ENCODE measurements at regions not wholly inside any gene's neighbourhood (a gene's known extent, or its start where the extent isn't known, plus 50 kb on each side); places are given as distances from the start of the nearest gene placed in this dataset.

DNA sequence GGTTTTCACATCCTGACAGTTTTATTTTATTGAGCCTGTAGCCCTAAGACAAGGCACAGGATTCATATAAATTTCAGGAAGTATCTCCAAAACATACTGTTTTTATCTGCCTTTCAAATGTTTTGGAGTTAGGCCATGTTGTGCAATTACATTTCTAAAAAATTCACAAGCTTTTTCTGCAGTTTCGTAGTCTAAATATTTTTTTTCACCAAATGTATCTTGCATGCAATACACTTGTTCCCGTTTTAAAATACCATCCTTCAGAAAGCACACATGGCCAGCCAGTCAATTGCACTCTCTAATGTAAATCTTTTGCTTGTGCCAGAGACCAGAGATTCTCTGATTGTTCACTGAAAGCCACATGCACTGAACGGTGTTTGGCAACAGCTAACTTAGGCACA lies 161.5 kb upstream of the PRKCQ start:
- TF ChIP-seq, protein P1, sequence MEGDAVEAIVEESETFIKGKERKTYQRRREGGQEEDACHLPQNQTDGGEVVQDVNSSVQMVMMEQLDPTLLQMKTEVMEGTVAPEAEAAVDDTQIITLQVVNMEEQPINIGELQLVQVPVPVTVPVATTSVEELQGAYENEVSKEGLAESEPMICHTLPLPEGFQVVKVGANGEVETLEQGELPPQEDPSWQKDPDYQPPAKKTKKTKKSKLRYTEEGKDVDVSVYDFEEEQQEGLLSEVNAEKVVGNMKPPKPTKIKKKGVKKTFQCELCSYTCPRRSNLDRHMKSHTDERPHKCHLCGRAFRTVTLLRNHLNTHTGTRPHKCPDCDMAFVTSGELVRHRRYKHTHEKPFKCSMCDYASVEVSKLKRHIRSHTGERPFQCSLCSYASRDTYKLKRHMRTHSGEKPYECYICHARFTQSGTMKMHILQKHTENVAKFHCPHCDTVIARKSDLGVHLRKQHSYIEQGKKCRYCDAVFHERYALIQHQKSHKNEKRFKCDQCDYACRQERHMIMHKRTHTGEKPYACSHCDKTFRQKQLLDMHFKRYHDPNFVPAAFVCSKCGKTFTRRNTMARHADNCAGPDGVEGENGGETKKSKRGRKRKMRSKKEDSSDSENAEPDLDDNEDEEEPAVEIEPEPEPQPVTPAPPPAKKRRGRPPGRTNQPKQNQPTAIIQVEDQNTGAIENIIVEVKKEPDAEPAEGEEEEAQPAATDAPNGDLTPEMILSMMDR (CRISPR knock-in tag; IDR thresholded peaks at IDR 0.05): no peak
- TF ChIP-seq POLR2A (IDR thresholded peaks at IDR 0.05; ENCODE audit: insufficient read depth in 1 of 2, low read depth in 2 of 2, low read length in 2 of 2) (no peak), POLR2AphosphoS5 (IDR thresholded peaks at IDR 0.05; ENCODE audit: low read depth, low read length) (no peak), JUND (CRISPR knock-in tag; IDR thresholded peaks at IDR 0.05) (no peak), GZF1 (CRISPR knock-in tag; IDR thresholded peaks at IDR 0.05) (no peak), ATF7-NPFF (CRISPR knock-in tag; IDR thresholded peaks at IDR 0.05; ENCODE audit: low read depth) (no peak), RAD21 (CRISPR knock-in tag; IDR thresholded peaks at IDR 0.05) (no peak), EZH2 (conservative IDR thresholded peaks at IDR 0.05; ENCODE audit: low read depth, low read length) (no peak)
- TF ChIP-seq, protein P2, sequence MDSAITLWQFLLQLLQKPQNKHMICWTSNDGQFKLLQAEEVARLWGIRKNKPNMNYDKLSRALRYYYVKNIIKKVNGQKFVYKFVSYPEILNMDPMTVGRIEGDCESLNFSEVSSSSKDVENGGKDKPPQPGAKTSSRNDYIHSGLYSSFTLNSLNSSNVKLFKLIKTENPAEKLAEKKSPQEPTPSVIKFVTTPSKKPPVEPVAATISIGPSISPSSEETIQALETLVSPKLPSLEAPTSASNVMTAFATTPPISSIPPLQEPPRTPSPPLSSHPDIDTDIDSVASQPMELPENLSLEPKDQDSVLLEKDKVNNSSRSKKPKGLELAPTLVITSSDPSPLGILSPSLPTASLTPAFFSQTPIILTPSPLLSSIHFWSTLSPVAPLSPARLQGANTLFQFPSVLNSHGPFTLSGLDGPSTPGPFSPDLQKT (CRISPR knock-in tag; IDR thresholded peaks at IDR 0.05; ENCODE audit: borderline replicate concordance): no peak
- TF ChIP-seq, protein P3, sequence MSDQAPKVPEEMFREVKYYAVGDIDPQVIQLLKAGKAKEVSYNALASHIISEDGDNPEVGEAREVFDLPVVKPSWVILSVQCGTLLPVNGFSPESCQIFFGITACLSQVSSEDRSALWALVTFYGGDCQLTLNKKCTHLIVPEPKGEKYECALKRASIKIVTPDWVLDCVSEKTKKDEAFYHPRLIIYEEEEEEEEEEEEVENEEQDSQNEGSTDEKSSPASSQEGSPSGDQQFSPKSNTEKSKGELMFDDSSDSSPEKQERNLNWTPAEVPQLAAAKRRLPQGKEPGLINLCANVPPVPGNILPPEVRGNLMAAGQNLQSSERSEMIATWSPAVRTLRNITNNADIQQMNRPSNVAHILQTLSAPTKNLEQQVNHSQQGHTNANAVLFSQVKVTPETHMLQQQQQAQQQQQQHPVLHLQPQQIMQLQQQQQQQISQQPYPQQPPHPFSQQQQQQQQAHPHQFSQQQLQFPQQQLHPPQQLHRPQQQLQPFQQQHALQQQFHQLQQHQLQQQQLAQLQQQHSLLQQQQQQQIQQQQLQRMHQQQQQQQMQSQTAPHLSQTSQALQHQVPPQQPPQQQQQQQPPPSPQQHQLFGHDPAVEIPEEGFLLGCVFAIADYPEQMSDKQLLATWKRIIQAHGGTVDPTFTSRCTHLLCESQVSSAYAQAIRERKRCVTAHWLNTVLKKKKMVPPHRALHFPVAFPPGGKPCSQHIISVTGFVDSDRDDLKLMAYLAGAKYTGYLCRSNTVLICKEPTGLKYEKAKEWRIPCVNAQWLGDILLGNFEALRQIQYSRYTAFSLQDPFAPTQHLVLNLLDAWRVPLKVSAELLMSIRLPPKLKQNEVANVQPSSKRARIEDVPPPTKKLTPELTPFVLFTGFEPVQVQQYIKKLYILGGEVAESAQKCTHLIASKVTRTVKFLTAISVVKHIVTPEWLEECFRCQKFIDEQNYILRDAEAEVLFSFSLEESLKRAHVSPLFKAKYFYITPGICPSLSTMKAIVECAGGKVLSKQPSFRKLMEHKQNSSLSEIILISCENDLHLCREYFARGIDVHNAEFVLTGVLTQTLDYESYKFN (CRISPR knock-in tag; conservative IDR thresholded peaks at IDR 0.05): no peak
- TF ChIP-seq, protein P4, sequence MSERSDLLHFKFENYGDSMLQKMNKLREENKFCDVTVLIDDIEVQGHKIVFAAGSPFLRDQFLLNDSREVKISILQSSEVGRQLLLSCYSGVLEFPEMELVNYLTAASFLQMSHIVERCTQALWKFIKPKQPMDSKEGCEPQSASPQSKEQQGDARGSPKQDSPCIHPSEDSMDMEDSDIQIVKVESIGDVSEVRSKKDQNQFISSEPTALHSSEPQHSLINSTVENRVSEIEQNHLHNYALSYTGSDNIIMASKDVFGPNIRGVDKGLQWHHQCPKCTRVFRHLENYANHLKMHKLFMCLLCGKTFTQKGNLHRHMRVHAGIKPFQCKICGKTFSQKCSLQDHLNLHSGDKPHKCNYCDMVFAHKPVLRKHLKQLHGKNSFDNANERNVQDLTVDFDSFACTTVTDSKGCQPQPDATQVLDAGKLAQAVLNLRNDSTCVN (CRISPR knock-in tag; IDR thresholded peaks at IDR 0.05; ENCODE audit: borderline replicate concordance): no peak
- TF ChIP-seq, protein P5, sequence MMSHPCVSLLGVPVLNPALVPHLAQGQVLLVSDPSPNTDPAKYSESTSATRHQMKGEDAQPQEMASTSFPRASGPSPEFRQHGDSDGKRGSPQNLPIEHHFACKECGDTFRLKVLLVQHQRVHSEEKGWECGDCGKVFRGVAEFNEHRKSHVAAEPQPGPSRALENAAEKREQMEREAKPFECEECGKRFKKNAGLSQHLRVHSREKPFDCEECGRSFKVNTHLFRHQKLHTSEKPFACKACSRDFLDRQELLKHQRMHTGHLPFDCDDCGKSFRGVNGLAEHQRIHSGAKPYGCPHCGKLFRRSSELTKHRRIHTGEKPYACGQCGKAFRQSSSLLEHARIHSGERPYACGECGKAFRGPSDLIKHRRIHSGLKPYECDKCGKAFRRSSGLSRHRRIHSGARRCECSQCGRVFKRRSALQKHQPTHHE (CRISPR knock-in tag; IDR thresholded peaks at IDR 0.05; ENCODE audit: borderline replicate concordance): no peak
